SK-N-SH (cell line): ENCODE measurements at regions not wholly inside any gene's neighbourhood (a gene's known extent, or its start where the extent isn't known, plus 50 kb on each side); places are given as distances from the start of the nearest gene placed in this dataset.

Source experiments
- CTCF ChIA-PET: fragments of 300-600, 350-600 bp; formaldehyde crosslinking; extraction: SDS; loops from one replicate; lab custom pipeline; 2021; lab: Yijun Ruan, JAX
- POLR2A ChIA-PET: fragments of 350-600 bp; sonication (Branson Sonifier 250); formaldehyde crosslinking; extraction: SDS; loops from one replicate; lab custom pipeline; 2020; ENCODE audit warnings: antibody characterized with exemption, inconsistent platforms; lab: Yijun Ruan, JAX
- DNase-seq: peaks from one replicate; pipeline ENCODE4 v3.0.0; 2012
- H2AFZ ChIP-seq: fragments of 200-600 bp; sonication (generic); 2 replicates; pipeline ENCODE4 v1.8.1; 2016; ENCODE audit warnings: antibody characterized with exemption, mild to moderate bottlenecking, low read depth
- H3F3A ChIP-seq: fragments of 200-600 bp; sonication (generic); replicated peaks from 2 replicates; pipeline ENCODE3; 2016; ENCODE audit warnings: antibody characterized with exemption, mild to moderate bottlenecking; ENCODE audit not compliant: insufficient read depth
- H3K27ac ChIP-seq, 2 experiments: fragments of 200-500 bp in 1 of 2; fragments of 200-600 bp in 1 of 2; sonication (Bioruptor generic) in 1 of 2; sonication (generic), shearing (Covaris generic) in 1 of 2; 2 replicates each; pipeline versions ENCODE4 v1.5.1 to v1.6.1; 2014 to 2016; ENCODE audit warnings: low read depth in 2 of 2, inconsistent platforms in 1 of 2, low read length in 1 of 2, mild to moderate bottlenecking in 1 of 2, mixed read lengths in 1 of 2
- H3K27me3 ChIP-seq: fragments of 200-600 bp; sonication (generic), shearing (Covaris generic); 2 replicates; pipeline ENCODE4 v1.6.1; 2016; ENCODE audit warnings: mixed run types; ENCODE audit not compliant: insufficient read depth
- H3K36me3 ChIP-seq, 2 experiments: fragments of 200-500 bp in 1 of 2; fragments of 200-600 bp in 1 of 2; sonication (Bioruptor generic) in 1 of 2; sonication (generic) in 1 of 2; replicated peaks in 1 of 2; 2 replicates each; pipeline versions ENCODE3 to v1.5.1; 2014 to 2016; ENCODE audit warnings: low read length in 1 of 2, mild to moderate bottlenecking in 1 of 2; ENCODE audit not compliant: insufficient read depth in 2 of 2, control insufficient read depth in 1 of 2
- H3K4me1 ChIP-seq, 2 experiments: fragments of 200-500 bp in 1 of 2; fragments of 200-600 bp in 1 of 2; sonication (Bioruptor generic) in 1 of 2; sonication (generic), shearing (Covaris generic) in 1 of 2; 2 replicates each; pipeline versions ENCODE4 v1.5.1 to v1.6.1; 2014 to 2016; ENCODE audit warnings: low read depth in 1 of 2, low read length in 1 of 2, mixed run types in 1 of 2; ENCODE audit not compliant: insufficient read depth in 2 of 2, control insufficient read depth in 1 of 2
- H3K4me2 ChIP-seq: fragments of 200-600 bp; sonication (generic), shearing (Covaris generic); 2 replicates; pipeline ENCODE4 v1.6.1; 2017; ENCODE audit warnings: mixed run types
- H3K4me3 ChIP-seq, 2 experiments: fragments of 200-500 bp in 1 of 2; fragments of 200-600 bp in 1 of 2; sonication (Bioruptor generic) in 1 of 2; sonication (generic), shearing (Covaris generic) in 1 of 2; 2 replicates each; pipeline versions ENCODE4 v1.5.1 to v1.8.1; 2014 to 2016; ENCODE audit warnings: low read depth in 2 of 2, inconsistent platforms in 1 of 2, low read length in 1 of 2, mild to moderate bottlenecking in 1 of 2, mixed read lengths in 1 of 2, moderate library complexity in 1 of 2
- H3K79me2 ChIP-seq: fragments of 200-600 bp; sonication (generic); 2 replicates; pipeline ENCODE4 v1.8.1; 2017; ENCODE audit warnings: mild to moderate bottlenecking; ENCODE audit not compliant: insufficient read depth
- H3K9ac ChIP-seq: fragments of 200-600 bp; sonication (generic); 2 replicates; pipeline ENCODE4 v1.6.1; 2017; ENCODE audit warnings: mixed run types
- H3K9me2 ChIP-seq: fragments of 200-600 bp; sonication (generic); 2 replicates; pipeline ENCODE4 v1.6.1; 2017; ENCODE audit warnings: mixed run types
- H3K9me3 ChIP-seq: fragments of 200-600 bp; sonication (generic); 2 replicates; pipeline ENCODE4 v1.6.1; 2017; ENCODE audit warnings: mixed run types, mild to moderate bottlenecking, moderate library complexity
- H4K20me1 ChIP-seq: fragments of 200-600 bp; sonication (generic); 2 replicates; pipeline ENCODE4 v1.6.1; 2017; ENCODE audit warnings: mild to moderate bottlenecking, mixed run types; ENCODE audit not compliant: insufficient read depth
- CHD2 ChIP-seq: fragments of 150-350 bp; IDR thresholded peaks from 2 replicates; pipeline ENCODE4 v1.6.1; 2018; ENCODE audit warnings: low read length; ENCODE audit not compliant: partially characterized antibody
- CTCF ChIP-seq: fragments of 200-600 bp; sonication (generic); IDR thresholded peaks from 2 replicates; pipeline ENCODE4 v1.6.1; 2017; ENCODE audit warnings: antibody characterized with exemption, mild to moderate bottlenecking, moderate library complexity
- EZH2phosphoT487 ChIP-seq: fragments of 200-600 bp; sonication (generic); IDR thresholded peaks from 2 replicates; pipeline ENCODE4 v1.6.1; 2017; ENCODE audit warnings: low read depth, mixed run types, mild to moderate bottlenecking, antibody characterized with exemption, moderate library complexity, borderline replicate concordance
- FOSL2 ChIP-seq: IDR thresholded peaks from 2 replicates; pipeline ENCODE4 v1.4.0; 2012; ENCODE audit warnings: low read depth, mild to moderate bottlenecking, moderate library complexity, borderline replicate concordance
- FOXJ3 ChIP-seq: sonication (generic); formaldehyde crosslinking; IDR thresholded peaks from 2 replicates; pipeline ENCODE4 v1.5.1; 2020; ENCODE audit warnings: mild to moderate bottlenecking, missing genetic modification reagents
- FOXM1 ChIP-seq: IDR thresholded peaks from 2 replicates; pipeline ENCODE4 v1.4.0; 2012; ENCODE audit warnings: low read depth, mild to moderate bottlenecking
- GABPA ChIP-seq: IDR thresholded peaks from 2 replicates; pipeline ENCODE4 v1.4.0; 2012; ENCODE audit warnings: low read depth, mild to moderate bottlenecking
- GATA2 ChIP-seq: sonication (generic); formaldehyde crosslinking; IDR thresholded peaks from 2 replicates; pipeline ENCODE4 v1.5.0; 2020; ENCODE audit warnings: mild to moderate bottlenecking, missing genetic modification reagents
- IRF3 ChIP-seq: fragments of 150-350 bp; IDR thresholded peaks from 2 replicates; pipeline ENCODE4 v1.6.1; 2016; ENCODE audit warnings: mild to moderate bottlenecking, low read depth, low read length
- MAX ChIP-seq: IDR thresholded peaks from 2 replicates; pipeline ENCODE4 v1.4.0; 2012; ENCODE audit warnings: low read depth
- MEF2A ChIP-seq: IDR thresholded peaks from 2 replicates; pipeline ENCODE4 v1.4.0; 2012; ENCODE audit warnings: low read depth, borderline replicate concordance
- NFIC ChIP-seq: IDR thresholded peaks from 2 replicates; pipeline ENCODE4 v1.4.0; 2012; ENCODE audit warnings: borderline replicate concordance
- PBX3 ChIP-seq: IDR thresholded peaks from 2 replicates; pipeline ENCODE4; 2012
- POLR2AphosphoS5 ChIP-seq: IDR thresholded peaks from 2 replicates; pipeline ENCODE4 v1.6.1; 2012; ENCODE audit warnings: low read depth, low read length
- RAD21 ChIP-seq: IDR thresholded peaks from 2 replicates; pipeline ENCODE4 v1.6.1; 2012; ENCODE audit warnings: mild to moderate bottlenecking, low read length
- RCOR1 ChIP-seq: fragments of 150-350 bp; IDR thresholded peaks from 2 replicates; pipeline ENCODE4 v1.6.1; 2017; ENCODE audit warnings: antibody characterized with exemption, low read length
- RXRA ChIP-seq: IDR thresholded peaks from 2 replicates; pipeline ENCODE4 v1.4.0; 2012; ENCODE audit warnings: low read depth, mild to moderate bottlenecking, borderline replicate concordance
- SIN3A ChIP-seq: IDR thresholded peaks from 2 replicates; pipeline ENCODE4 v1.6.1; 2012; ENCODE audit warnings: low read depth, mild to moderate bottlenecking, low read length, moderate library complexity, borderline replicate concordance
- TCF12 ChIP-seq: IDR thresholded peaks from 2 replicates; pipeline ENCODE4 v1.4.0; 2012
- TEAD4 ChIP-seq: IDR thresholded peaks from 2 replicates; pipeline ENCODE4 v1.4.0; 2012; ENCODE audit warnings: mild to moderate bottlenecking, borderline replicate concordance; ENCODE audit not compliant: insufficient read depth
- USF1 ChIP-seq: IDR thresholded peaks from 2 replicates; pipeline ENCODE4 v1.4.0; 2012; ENCODE audit warnings: low read depth, borderline replicate concordance
- USF2 ChIP-seq: fragments of 150-350 bp; IDR thresholded peaks from 2 replicates; pipeline ENCODE4 v1.6.1; 2017; ENCODE audit warnings: antibody characterized with exemption, low read length, low read depth, borderline replicate concordance
- WGBS: methylation state at CpG from one replicate; pipeline ENCODE4 v1.1.6; 2017; ENCODE audit warnings: low lambda C conversion rate; 5-methylcytosine and 5-hydroxymethylcytosine counted together

- TF ChIP-seq CTCF (no peak), SIN3A (no peak), FOXJ3 (no peak), NFIC (no peak), PBX3 (no peak), FOSL2 (no peak), USF2 (no peak), TEAD4 (no peak)
These were observed 334.8 kb upstream of the KLF3 start (continued) for GRCh38 chr4:38328989-38329729.

GRCh38 chr4:38330321-38330720 is 333.7 kb upstream of the KLF3 start:
- H2AFZ ChIP-seq: no peak overlapping the region
- H4K20me1 ChIP-seq: no peaks in the 10 kb centered on the region
- ChIA-PET CTCF (interaction anchor here (0.7 to 2.9 kb wide), 2 partner anchors 10 to 151 kb away, joined by 3 to 19 read pairs; no protein-coding TSS in a partner anchor), POLR2A (interaction anchor here (0.9 kb wide), 1 partner anchor 335 kb away, joined by 3 read pairs; no protein-coding TSS in a partner anchor)
- WGBS: 33% methylated on average over 1 of the region's 1 CpG
- no peak overlapping the region for H3K4me2 ChIP-seq
- DNase-seq: peak; percentile 71
- H3F3A ChIP-seq: no peaks in the 10 kb centered on the region
- H3K27me3 ChIP-seq: no peaks in the 10 kb centered on the region; the same call in 1 of the 2 replicates
- H3K4me3 ChIP-seq: no peak overlapping the region
- H3K9ac ChIP-seq: no peak overlapping the region
- H3K36me3 ChIP-seq: no peaks in the 10 kb centered on the region
- H3K9me2 ChIP-seq: no peaks in the 10 kb centered on the region
- H3K27ac ChIP-seq: peak overlapping the region in 1 of 2 experiments; percentile 82; a peak in 2 of 4 replicates
- H3K79me2 ChIP-seq: no peaks in the 10 kb centered on the region
- no peaks in the 10 kb centered on the region for H3K9me3 ChIP-seq
- H3K4me1 ChIP-seq: peaks cover 4 to 17% of the 10 kb centered on the region in 2 experiments; a peak in 3 of 4 replicates
- TF ChIP-seq EZH2phosphoT487 (no peak), RXRA (no peak), RAD21 (no peak), MAX (no peak), FOXJ3 (peak; percentile 54; the same call in 1 of the 2 replicates), FOXM1 (no peak), SIN3A (no peak), GABPA (no peak), POLR2AphosphoS5 (no peak), GATA2 (CRISPR knock-in tag) (peak; percentile 91), USF1 (no peak), MEF2A (no peak), IRF3 (no peak), FOSL2 (no peak), TCF12 (0 out of 2 replicates have a peak, but pooled peaks have one; percentile 9), RCOR1 (0 out of 2 replicates have a peak, but pooled peaks have one; percentile 21), CHD2 (no peak)
